IMR-90 (cell line): ENCODE measurements at regions not wholly inside any gene's neighbourhood (a gene's known extent, or its start where the extent isn't known, plus 50 kb on each side); places are given as distances from the start of the nearest gene placed in this dataset.
"Not testable (repeated sequence)": the region's sequence is repeated elsewhere in the genome, so short reads cannot be mapped to it uniquely, and the experiment has no call there.

ENCODE experiments used
- BHLHE40 ChIP-seq: fragments of 150-350 bp; IDR thresholded peaks from 2 replicates; pipeline ENCODE4 v1.6.1; 2016; ENCODE audit warnings: mild to moderate bottlenecking, low read depth, low read length
- CEBPB ChIP-seq: IDR thresholded peaks from 2 replicates; pipeline ENCODE4 v1.6.1; 2012; ENCODE audit warnings: low read depth, low read length, improper control_type of control experiment
- CHD1 ChIP-seq: IDR thresholded peaks from 2 replicates; pipeline ENCODE4 v1.6.1; 2012; ENCODE audit warnings: low read depth, low read length, improper control_type of control experiment
- FOS ChIP-seq: fragments of 150-350 bp; IDR thresholded peaks from 2 replicates; pipeline ENCODE4 v1.6.1; 2016; ENCODE audit warnings: low read depth, low read length
- MAFK ChIP-seq: IDR thresholded peaks from 2 replicates; pipeline ENCODE4 v1.6.1; 2012; ENCODE audit warnings: low read depth, low read length, improper control_type of control experiment
- MAZ ChIP-seq: IDR thresholded peaks from 2 replicates; pipeline ENCODE4 v1.6.1; 2012; ENCODE audit warnings: low read depth, mild to moderate bottlenecking, low read length, improper control_type of control experiment, moderate library complexity, borderline replicate concordance
- MXI1 ChIP-seq: IDR thresholded peaks from 2 replicates; pipeline ENCODE4 v1.6.1; 2012; ENCODE audit warnings: low read depth, mild to moderate bottlenecking, low read length, moderate library complexity, borderline replicate concordance
- POLR2A ChIP-seq: IDR thresholded peaks from 2 replicates; pipeline ENCODE4 v1.6.1; 2012; ENCODE audit warnings: mild to moderate bottlenecking, low read depth, low read length
- RAD21 ChIP-seq: IDR thresholded peaks from 2 replicates; pipeline ENCODE4 v1.6.1; 2012; ENCODE audit warnings: low read length, improper control_type of control experiment
- RCOR1 ChIP-seq: IDR thresholded peaks from 2 replicates; pipeline ENCODE4 v1.6.1; 2012; ENCODE audit warnings: mild to moderate bottlenecking, low read length, improper control_type of control experiment; ENCODE audit not compliant: insufficient replicate concordance
- SMC3 ChIP-seq: fragments of 150-350 bp; IDR thresholded peaks from 2 replicates; pipeline ENCODE4 v1.6.1; 2016; ENCODE audit warnings: low read depth, mild to moderate bottlenecking, antibody characterized with exemption, low read length, moderate library complexity
- TF ChIP-seq, protein P1 (sequence below): conservative IDR thresholded peaks from 2 replicates; pipeline ENCODE4 v1.5.1; 2012; ENCODE audit warnings: mild to moderate bottlenecking, low read depth, low read length, improper control_type of control experiment

DNA sequence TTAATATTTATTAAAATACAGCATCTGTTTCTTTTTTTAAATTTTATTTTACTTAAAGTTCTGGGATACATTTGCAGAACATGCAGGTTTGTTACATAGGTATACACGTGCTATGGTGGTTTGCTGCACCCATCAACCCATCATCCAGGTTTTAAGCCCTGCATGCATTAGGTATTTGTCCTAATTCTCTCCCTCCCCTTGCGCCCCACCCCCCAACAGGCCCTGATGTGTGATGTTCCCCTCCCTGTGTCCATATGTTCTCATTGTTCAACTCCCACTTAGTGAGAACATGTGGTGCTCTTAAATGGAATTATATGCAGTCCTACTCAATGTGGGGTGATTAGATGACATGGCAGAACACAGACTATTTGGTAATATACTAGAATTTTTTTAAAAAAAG, 1147.7 kb upstream of the ALCAM start:
- TF ChIP-seq, protein P1, sequence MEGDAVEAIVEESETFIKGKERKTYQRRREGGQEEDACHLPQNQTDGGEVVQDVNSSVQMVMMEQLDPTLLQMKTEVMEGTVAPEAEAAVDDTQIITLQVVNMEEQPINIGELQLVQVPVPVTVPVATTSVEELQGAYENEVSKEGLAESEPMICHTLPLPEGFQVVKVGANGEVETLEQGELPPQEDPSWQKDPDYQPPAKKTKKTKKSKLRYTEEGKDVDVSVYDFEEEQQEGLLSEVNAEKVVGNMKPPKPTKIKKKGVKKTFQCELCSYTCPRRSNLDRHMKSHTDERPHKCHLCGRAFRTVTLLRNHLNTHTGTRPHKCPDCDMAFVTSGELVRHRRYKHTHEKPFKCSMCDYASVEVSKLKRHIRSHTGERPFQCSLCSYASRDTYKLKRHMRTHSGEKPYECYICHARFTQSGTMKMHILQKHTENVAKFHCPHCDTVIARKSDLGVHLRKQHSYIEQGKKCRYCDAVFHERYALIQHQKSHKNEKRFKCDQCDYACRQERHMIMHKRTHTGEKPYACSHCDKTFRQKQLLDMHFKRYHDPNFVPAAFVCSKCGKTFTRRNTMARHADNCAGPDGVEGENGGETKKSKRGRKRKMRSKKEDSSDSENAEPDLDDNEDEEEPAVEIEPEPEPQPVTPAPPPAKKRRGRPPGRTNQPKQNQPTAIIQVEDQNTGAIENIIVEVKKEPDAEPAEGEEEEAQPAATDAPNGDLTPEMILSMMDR, result not testable (repeated sequence)
- not testable (repeated sequence) for TF ChIP-seq POLR2A, CEBPB, MXI1, MAZ, FOS, RCOR1, BHLHE40, MAFK, CHD1, RAD21, SMC3
